GM10248 (cell line): ENCODE measurements at regions not wholly inside any gene's neighbourhood (a gene's known extent, or its start where the extent isn't known, plus 50 kb on each side); places are given as distances from the start of the nearest gene placed in this dataset.

Experiments used
- CTCF ChIA-PET: fragments of 300-600 bp; sonication (Branson Sonifier 250); formaldehyde crosslinking; extraction: SDS; loops from one replicate; lab custom pipeline; 2021; ENCODE audit warnings: antibody characterized with exemption; lab: Yijun Ruan, JAX
- POLR2A ChIA-PET: fragments of 350-650 bp; sonication (Branson Sonifier 250); formaldehyde crosslinking; extraction: SDS; loops from one replicate; lab custom pipeline; 2020; ENCODE audit warnings: antibody characterized with exemption; lab: Yijun Ruan, JAX
- DNase-seq: peaks from one replicate; pipeline ENCODE4 v3.0.0; 2012; ENCODE audit errors: extremely low spot score
- TF ChIP-seq, protein P1 (sequence below): IDR thresholded peaks from 2 replicates; pipeline ENCODE4 v1.5.1; 2012; ENCODE audit warnings: mild to moderate bottlenecking, low read depth; ENCODE audit errors: extremely low read depth, missing control alignments, control extremely low read depth

DNA sequence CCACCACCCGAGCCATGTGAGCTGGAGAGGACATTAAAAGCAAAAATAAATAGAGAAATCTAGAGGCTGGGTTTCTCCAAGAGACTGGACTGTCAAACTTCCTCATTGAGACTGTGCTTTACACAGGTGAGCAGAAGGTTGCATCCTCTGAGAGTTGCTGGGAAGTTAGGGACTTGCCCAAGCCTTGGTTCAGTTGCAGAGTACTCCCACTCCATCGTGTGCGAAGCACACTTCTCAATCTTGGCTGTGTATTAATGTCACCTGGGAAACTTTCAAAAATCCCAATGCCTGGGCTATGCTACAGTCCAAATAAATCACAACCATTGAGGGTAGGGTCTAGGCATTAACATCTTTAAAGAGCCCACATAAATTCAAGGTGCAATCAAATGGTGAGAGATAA lies 89.2 kb downstream of the ZNF330 start:
- POLR2A ChIA-PET, result no interaction called here
- DNase-seq, result no peak
- TF ChIP-seq, protein P1, sequence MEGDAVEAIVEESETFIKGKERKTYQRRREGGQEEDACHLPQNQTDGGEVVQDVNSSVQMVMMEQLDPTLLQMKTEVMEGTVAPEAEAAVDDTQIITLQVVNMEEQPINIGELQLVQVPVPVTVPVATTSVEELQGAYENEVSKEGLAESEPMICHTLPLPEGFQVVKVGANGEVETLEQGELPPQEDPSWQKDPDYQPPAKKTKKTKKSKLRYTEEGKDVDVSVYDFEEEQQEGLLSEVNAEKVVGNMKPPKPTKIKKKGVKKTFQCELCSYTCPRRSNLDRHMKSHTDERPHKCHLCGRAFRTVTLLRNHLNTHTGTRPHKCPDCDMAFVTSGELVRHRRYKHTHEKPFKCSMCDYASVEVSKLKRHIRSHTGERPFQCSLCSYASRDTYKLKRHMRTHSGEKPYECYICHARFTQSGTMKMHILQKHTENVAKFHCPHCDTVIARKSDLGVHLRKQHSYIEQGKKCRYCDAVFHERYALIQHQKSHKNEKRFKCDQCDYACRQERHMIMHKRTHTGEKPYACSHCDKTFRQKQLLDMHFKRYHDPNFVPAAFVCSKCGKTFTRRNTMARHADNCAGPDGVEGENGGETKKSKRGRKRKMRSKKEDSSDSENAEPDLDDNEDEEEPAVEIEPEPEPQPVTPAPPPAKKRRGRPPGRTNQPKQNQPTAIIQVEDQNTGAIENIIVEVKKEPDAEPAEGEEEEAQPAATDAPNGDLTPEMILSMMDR, result no peak
- CTCF ChIA-PET, result interaction anchor here (1.0 kb wide), 1 partner anchor 36 kb away, joined by 3 read pairs; no protein-coding TSS in a partner anchor

DNA sequence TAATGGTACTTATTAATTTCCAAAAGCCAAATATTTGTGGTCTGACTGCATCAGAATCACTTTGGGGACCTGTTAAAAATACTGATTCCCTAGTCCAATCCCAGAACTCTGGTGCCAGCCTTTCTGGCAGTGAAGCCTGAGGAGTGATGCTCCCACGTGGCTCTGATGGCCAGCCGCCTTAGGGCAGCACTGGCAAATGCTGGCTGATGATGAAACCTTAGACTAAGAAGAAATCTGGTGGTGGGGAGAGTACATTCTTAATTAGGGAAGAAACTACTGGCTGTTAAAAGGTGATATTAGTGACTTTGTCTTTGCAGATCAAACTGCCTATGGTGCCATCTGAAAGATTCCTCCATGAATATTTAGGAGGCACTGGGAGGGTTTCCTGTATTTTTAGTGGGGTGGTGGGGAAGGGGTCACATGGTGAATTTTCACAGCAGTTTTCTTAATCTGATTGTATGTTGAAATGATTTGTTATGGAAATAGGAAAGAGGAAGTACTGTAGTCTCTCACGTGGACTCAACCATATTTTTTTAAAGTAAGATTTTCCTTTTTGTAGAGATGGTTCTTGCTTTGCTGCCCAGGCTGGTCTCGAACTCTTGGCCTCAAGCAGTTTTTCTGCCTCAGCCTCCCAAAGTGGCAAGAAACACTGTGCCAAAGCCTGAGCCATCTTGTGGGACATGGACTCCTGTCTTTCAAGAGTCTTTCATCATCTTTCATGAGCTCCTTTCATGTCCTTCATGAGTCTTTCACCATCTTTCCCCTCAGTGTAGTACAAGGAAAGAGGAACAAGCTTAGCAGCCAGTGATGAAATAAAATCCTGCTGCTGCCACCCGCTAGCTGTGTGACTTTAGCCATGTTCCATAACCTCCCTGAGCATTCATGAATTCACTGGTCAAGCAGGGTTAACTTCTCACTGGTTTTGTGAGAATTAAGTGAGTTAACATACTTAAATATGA lies 90.8 kb downstream of the ZNF330 start:
- POLR2A ChIA-PET, result no interaction called here
- TF ChIP-seq, protein P1, result no peak
- CTCF ChIA-PET, result interaction anchor here (1.1 kb wide), 1 partner anchor 35 kb away, joined by 3 read pairs; no protein-coding TSS in a partner anchor
- DNase-seq, result no peak

DNA sequence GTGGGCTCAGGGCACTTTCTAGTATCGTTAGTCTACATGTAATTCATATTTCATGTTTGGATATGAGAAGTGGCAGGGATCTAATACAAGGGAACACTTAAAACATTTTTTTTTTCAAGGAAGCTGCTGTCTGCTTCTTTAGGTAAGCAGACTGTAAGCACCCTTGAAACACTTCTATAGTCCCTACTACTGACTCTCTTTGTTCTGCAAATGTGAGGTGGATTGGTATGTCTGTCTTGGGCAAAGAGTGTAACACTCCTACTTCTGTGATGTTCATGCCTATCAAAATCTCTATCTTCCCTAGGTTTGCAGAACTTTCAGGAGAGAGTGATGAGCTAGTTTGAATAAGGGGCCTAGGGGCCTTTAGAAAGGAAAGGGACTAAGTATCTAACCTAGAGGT lies 93.9 kb downstream of the ZNF330 start:
- no peak for DNase-seq
- CTCF ChIA-PET, result interaction anchor here (1.8 to 1.9 kb wide), 2 partner anchors 9 to 13 kb away, joined by 4 to 9 read pairs; no protein-coding TSS in a partner anchor
- TF ChIP-seq, protein P1, result no peak
- POLR2A ChIA-PET, result no interaction called here

DNA sequence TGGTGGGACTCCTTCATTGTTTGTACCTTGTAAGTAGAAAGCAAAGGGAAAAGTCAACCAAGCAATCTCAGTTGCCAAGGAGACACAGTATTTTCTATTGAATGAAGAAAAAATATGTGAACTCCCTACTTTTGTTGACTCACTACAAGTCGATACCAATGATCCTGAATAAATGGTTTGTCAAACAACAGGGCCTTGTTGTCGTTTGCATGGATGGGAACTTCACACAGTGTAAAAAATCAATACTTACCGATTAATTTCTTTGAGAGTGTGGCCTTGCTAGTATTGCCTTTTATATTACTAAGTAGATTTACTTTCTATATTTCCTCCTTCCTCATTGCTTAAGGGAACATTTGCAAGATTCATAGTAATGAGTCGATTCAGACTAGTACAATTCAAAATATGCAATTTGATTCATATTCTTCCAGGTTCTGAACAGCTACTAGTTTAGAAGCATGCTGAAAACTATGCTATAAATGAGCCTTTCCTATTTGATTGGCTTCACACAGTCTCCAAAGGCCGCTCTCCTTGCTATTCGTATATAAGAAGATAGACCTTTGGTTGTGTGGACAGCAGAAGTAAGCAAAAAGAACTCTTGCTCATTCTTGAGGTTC lies 108.0 kb downstream of the ZNF330 start:
- POLR2A ChIA-PET, result no interaction called here
- CTCF ChIA-PET, result interaction anchor here (1.4 to 3.6 kb wide), 2 partner anchors 9 to 21 kb away, joined by 3 to 16 read pairs; no protein-coding TSS in a partner anchor
- TF ChIP-seq, protein P1, result no peak
- no peak for DNase-seq

DNA sequence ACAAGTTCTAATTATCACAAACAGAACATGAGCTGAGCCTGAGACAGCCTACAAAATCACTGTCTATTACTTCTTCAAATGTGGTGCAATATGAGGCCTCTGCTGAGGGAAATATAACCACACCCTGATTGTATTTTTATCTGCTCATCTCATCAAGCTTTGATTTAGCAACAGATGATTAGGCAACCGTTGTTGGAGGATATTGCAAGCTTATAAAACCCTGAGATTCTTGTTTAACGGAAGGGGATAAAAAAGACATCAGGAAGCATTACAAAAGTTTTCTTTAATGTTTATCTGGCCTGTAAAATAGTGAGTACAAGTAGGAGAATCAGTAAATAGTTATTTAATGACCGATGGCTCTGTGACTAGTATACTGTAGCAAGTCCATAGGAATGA lies 108.5 kb downstream of the ZNF330 start:
- DNase-seq, result no peak
- TF ChIP-seq, protein P1, result no peak
- ChIA-PET POLR2A (no interaction called here), CTCF (interaction anchor here (1.2 to 7.3 kb wide), 3 partner anchors 10 to 22 kb away, joined by 7 to 34 read pairs (median 16); no protein-coding TSS in a partner anchor)

DNA sequence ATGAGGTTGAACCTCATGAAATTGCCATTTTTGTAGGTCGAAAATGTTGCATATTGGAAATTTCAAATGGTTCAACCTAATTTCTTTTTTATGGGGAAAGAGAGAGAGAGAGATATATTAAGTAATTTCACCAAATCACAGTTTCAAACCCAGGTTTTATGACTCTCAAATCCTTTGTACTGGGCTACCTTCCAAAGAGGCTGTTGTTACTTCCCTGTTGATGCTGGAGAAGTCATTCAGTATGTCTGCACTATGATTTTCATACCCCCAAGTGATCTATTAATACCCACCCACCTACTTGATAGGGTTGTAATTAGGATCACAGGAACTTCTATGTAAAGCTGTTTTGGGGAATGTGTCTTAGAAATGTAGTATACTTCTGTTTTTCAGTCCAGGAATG lies 109.9 kb downstream of the ZNF330 start:
- no peak for DNase-seq
- CTCF ChIA-PET, result interaction anchor here (1.2 to 7.3 kb wide), 3 partner anchors 11 to 23 kb away, joined by 7 to 34 read pairs (median 16); no protein-coding TSS in a partner anchor
- POLR2A ChIA-PET, result no interaction called here
- TF ChIP-seq, protein P1, result no peak
